HepG2 (cell line): ENCODE measurements at regions not wholly inside any gene's neighbourhood (a gene's known extent, or its start where the extent isn't known, plus 50 kb on each side); places are given as distances from the start of the nearest gene placed in this dataset.

Experiments
- ATAC-seq: fragments of 200-7000 bp; cut with Tn5 transposase; 3 replicates; pipeline ENCODE4 v1.9.1; 2020; ENCODE audit warnings: mild to moderate bottlenecking, moderate library complexity
- BruUV-seq: library from RNA; stranded (reverse); fragments of 400-500 nt; replicated peaks from 2 replicates; lab custom pipeline; 2021; lab: Mats Ljungman, UMichigan
- CTCF ChIA-PET: fragments of 300-600 bp; formaldehyde crosslinking; extraction: SDS; loops from one replicate; lab custom pipeline; 2021; ENCODE audit warnings: low total read pairs, inconsistent platforms, low intra/inter-chr PET ratio; lab: Yijun Ruan, JAX
- POLR2A ChIA-PET: fragments of 350-600 bp; sonication (Branson Sonifier 250); formaldehyde crosslinking; loops from one replicate; lab custom pipeline; 2020; ENCODE audit warnings: antibody characterized with exemption, inconsistent platforms; lab: Yijun Ruan, JAX
- DNase-seq: peaks from one replicate; pipeline ENCODE4 v3.0.0-alpha.2; 2015; ENCODE audit warnings: low spot score
- FAIRE-seq: peaks from 3 replicates; lab custom pipeline; 2011; peaks lifted over from hg19 to GRCh38; lab: Jason Lieb, UNC
- H2AFZ ChIP-seq: one replicate; pipeline ENCODE4 v1.6.1; 2011; ENCODE audit warnings: low read length, inconsistent platforms
- H3K27ac ChIP-seq: fragments of 300-600 bp; 3 replicates; pipeline ENCODE4 v1.8.0; 2011; ENCODE audit warnings: mixed run types, mild to moderate bottlenecking, mixed read lengths, low read length, inconsistent platforms; ENCODE audit not compliant: insufficient read depth; ENCODE audit errors: extremely low read length
- H3K27me3 ChIP-seq, 2 experiments: fragments of 200-600 bp in 1 of 2; 2 replicates in 1 of 2; 3 replicates in 1 of 2; pipeline versions ENCODE4 v1.6.0 to v1.8.0; 2011; ENCODE audit warnings: low read length in 2 of 2, mild to moderate bottlenecking in 2 of 2, moderate library complexity in 2 of 2, inconsistent platforms in 1 of 2; ENCODE audit not compliant: insufficient read depth in 2 of 2, control insufficient read depth in 1 of 2
- H3K36me3 ChIP-seq, 2 experiments: fragments of 200-600 bp in 1 of 2; replicated peaks in 1 of 2; 2 replicates in 1 of 2; 3 replicates in 1 of 2; pipeline versions ENCODE4 v1.5.1 to v1.8.0; 2011; ENCODE audit warnings: low read length in 2 of 2, inconsistent platforms in 1 of 2; ENCODE audit not compliant: insufficient read depth in 2 of 2, control insufficient read depth in 1 of 2
- H3K4me1 ChIP-seq: 2 replicates; pipeline ENCODE4 v1.5.1; 2012; ENCODE audit warnings: low read length, inconsistent platforms; ENCODE audit not compliant: insufficient read depth
- H3K4me2 ChIP-seq: 2 replicates; pipeline ENCODE4 v1.6.0; 2011; ENCODE audit warnings: low read depth, low read length, inconsistent platforms
- H3K4me3 ChIP-seq, 3 experiments: fragments of 200-600 bp in 1 of 3; sonication (generic), shearing (Covaris generic) in 1 of 3; replicated peaks in 1 of 3; 2 replicates each; pipeline ENCODE4 v1.5.1; 2011 to 2016; ENCODE audit warnings: low read length in 3 of 3, inconsistent platforms in 2 of 3, low read depth in 2 of 3, mild to moderate bottlenecking in 2 of 3, control low read depth in 1 of 3, mixed read lengths in 1 of 3; ENCODE audit not compliant: insufficient read depth in 1 of 3
- H3K79me2 ChIP-seq: one replicate; pipeline ENCODE4 v1.6.1; 2011; ENCODE audit warnings: low read length, inconsistent platforms; ENCODE audit not compliant: insufficient read depth
- H3K9ac ChIP-seq: 2 replicates; pipeline ENCODE4 v1.6.0; 2011; ENCODE audit warnings: mild to moderate bottlenecking, low read depth, low read length, inconsistent platforms; ENCODE audit not compliant: insufficient read depth
- H3K9me3 ChIP-seq: 2 replicates; pipeline ENCODE4 v1.5.1; 2012; ENCODE audit warnings: mild to moderate bottlenecking, low read length
- H4K20me1 ChIP-seq: 2 replicates; pipeline ENCODE4 v1.6.0; 2011; ENCODE audit warnings: inconsistent platforms, mild to moderate bottlenecking, low read length, moderate library complexity; ENCODE audit not compliant: insufficient read depth
- ADNP ChIP-seq: sonication (generic); formaldehyde crosslinking; IDR thresholded peaks from 2 replicates; pipeline ENCODE4 v1.4.0; 2020; ENCODE audit warnings: missing genetic modification reagents
- MAFF ChIP-seq: IDR thresholded peaks from 2 replicates; pipeline ENCODE4 v1.6.1; 2011; ENCODE audit warnings: low read depth, low read length, improper control_type of control experiment
- MAFK ChIP-seq, 2 experiments: IDR thresholded peaks in 1 of 2; conservative IDR thresholded peaks in 1 of 2; 2 replicates each; pipeline ENCODE4 v1.6.1; 2011; ENCODE audit warnings: improper control_type of control experiment in 2 of 2, low read length in 2 of 2
- POLR2AphosphoS2 ChIP-seq: IDR thresholded peaks from 2 replicates; pipeline ENCODE4 v1.6.1; 2011; ENCODE audit warnings: low read depth, low read length, improper control_type of control experiment
- U2AF1 ChIP-seq: fragments of 200-400 bp; formaldehyde crosslinking; optimal IDR thresholded peaks from 2 replicates; pipeline ENCODE3; 2017; ENCODE audit warnings: mild to moderate bottlenecking, low read depth, low read length
- ZBTB8A ChIP-seq: sonication (generic); formaldehyde crosslinking; IDR thresholded peaks from 2 replicates; pipeline ENCODE4 v1.4.0; 2020; ENCODE audit warnings: mild to moderate bottlenecking, low read depth, missing genetic modification reagents, borderline replicate concordance
- ZNF367 ChIP-seq: sonication (generic); formaldehyde crosslinking; IDR thresholded peaks from 2 replicates; pipeline ENCODE4 v1.4.0; 2020; ENCODE audit warnings: missing genetic modification reagents, borderline replicate concordance
- ZNF501 ChIP-seq: sonication (generic); formaldehyde crosslinking; IDR thresholded peaks from 2 replicates; pipeline ENCODE4 v1.5.1; 2020; ENCODE audit warnings: mild to moderate bottlenecking, moderate library complexity, missing genetic modification reagents
- ZNF543 ChIP-seq: sonication (generic); formaldehyde crosslinking; IDR thresholded peaks from 2 replicates; pipeline ENCODE4 v1.4.0; 2020; ENCODE audit warnings: mild to moderate bottlenecking, missing genetic modification reagents
- ZNF747 ChIP-seq: sonication (generic); formaldehyde crosslinking; IDR thresholded peaks from 2 replicates; pipeline ENCODE4 v1.8.1; 2023; ENCODE audit warnings: missing genetic modification reagents, mild to moderate bottlenecking, borderline replicate concordance
- ZNF790 ChIP-seq: sonication (generic); formaldehyde crosslinking; IDR thresholded peaks from 2 replicates; pipeline ENCODE4 v1.8.0; 2022; ENCODE audit warnings: missing genetic modification reagents, mild to moderate bottlenecking, borderline replicate concordance
- WGBS: methylation state at CpG from one replicate; pipeline ENCODE4 v1.1.6; 2017; ENCODE audit warnings: low lambda C conversion rate; 5-methylcytosine and 5-hydroxymethylcytosine counted together
- in situ Hi-C: cut with HindIII; loops from 2 replicates; pipeline ENCODE4 v1.10.0; 2017; ENCODE audit warnings: low pct_unique_long_range_greater_than_20kb; ENCODE audit not compliant: extremely low pct_ligation_motif_present
- intact Hi-C: fragments of 100-400 bp; cut with micrococcal nuclease; formaldehyde crosslinking; loops from one replicate; pipeline ENCODE4 v1.10.0; 2022; ENCODE audit not compliant: unreplicated experiment
- TF ChIP-seq, protein P1 (sequence below): IDR thresholded peaks from 2 replicates; pipeline ENCODE4 v1.6.1; 2012; ENCODE audit warnings: low read depth, low read length, improper control_type of control experiment
- TF ChIP-seq, protein P2 (sequence below): conservative IDR thresholded peaks from 2 replicates; pipeline ENCODE4 v1.6.1; 2018; ENCODE audit warnings: missing genetic modification reagents

DNA sequence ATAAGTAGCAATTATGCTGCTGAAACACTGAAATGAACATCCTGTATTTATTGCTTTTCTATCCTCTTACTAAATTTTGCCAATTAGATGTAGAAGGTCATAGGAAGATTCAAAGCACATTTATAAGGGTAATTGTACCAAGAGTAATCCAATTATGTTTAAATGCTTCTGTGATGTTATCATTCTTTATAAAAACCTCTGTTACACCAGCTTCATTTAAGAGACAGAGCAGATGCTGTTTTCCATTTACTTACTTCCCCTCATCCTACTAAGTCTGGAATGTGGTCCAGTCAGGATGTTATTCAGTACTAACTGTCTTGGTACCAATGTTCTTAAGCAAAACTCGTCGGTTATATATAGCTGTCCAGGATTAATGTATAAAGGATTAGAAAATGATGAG is 539.6 kb downstream of the PDHA2 start:
- ATAC-seq: no peak
- Histone ChIP-seq H3K4me1 (no peaks in the 10 kb centered on the region), H3K9me3 (no peaks in the 10 kb centered on the region), H3K9ac (no peak overlapping the region), H2AFZ (no peak overlapping the region), H4K20me1 (no peaks in the 10 kb centered on the region), H3K79me2 (no peaks in the 10 kb centered on the region), H3K4me3 (no peak overlapping the region), H3K27ac (no peak overlapping the region), H3K36me3 (no peaks in the 10 kb centered on the region), H3K4me2 (no peak overlapping the region), H3K27me3 (no peaks in the 10 kb centered on the region)
- DNase-seq: no peak
- in situ Hi-C loops: no loop called here
- FAIRE-seq: no peak
- no TSS peak for BruUV-seq
- CTCF ChIA-PET: no interaction called here
- TF ChIP-seq, protein P1, sequence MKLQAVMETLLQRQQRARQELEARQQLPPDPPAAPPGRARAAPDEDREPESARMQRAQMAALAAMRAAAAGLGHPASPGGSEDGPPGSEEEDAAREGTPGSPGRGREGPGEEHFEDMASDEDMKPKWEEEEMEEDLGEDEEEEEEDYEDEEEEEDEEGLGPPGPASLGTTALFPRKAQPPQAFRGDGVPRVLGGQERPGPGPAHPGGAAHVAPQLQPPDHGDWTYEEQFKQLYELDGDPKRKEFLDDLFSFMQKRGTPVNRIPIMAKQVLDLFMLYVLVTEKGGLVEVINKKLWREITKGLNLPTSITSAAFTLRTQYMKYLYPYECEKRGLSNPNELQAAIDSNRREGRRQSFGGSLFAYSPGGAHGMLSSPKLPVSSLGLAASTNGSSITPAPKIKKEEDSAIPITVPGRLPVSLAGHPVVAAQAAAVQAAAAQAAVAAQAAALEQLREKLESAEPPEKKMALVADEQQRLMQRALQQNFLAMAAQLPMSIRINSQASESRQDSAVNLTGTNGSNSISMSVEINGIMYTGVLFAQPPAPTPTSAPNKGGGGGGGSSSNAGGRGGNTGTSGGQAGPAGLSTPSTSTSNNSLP: no peak
- TF ChIP-seq POLR2AphosphoS2: no peak
- 0% methylated on average over 2 of the region's 2 CpGs for WGBS
- intact Hi-C loops: no loop called here
- POLR2A ChIA-PET: no interaction called here

DNA sequence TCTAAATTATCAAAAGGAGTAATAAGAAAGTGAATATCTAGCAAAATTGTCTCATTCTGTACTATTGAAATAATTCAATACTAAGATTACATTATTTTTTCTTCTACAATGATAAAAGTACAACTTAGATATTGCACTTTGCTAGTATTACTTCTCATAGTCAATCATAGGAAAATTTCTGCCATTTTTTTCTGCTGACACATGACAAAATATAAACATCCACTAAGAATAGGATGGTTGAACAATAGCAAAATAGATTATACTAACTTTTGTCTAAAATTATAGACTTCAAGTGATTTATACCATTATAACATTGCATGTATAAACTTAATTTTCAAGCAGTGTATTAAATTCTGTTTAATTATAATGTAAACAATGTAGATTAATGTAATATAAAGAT is 540.2 kb downstream of the PDHA2 start:
- Histone ChIP-seq H3K79me2 (no peaks in the 10 kb centered on the region), H3K27ac (no peak overlapping the region), H3K4me1 (no peaks in the 10 kb centered on the region), H3K9ac (no peak overlapping the region), H2AFZ (no peak overlapping the region), H3K36me3 (no peaks in the 10 kb centered on the region), H3K27me3 (no peaks in the 10 kb centered on the region), H3K9me3 (no peaks in the 10 kb centered on the region), H3K4me3 (no peak overlapping the region), H4K20me1 (no peaks in the 10 kb centered on the region), H3K4me2 (no peak overlapping the region)
- BruUV-seq: no TSS peak
- FAIRE-seq (no peak), DNase-seq (no peak), ATAC-seq (no peak)
- ChIA-PET CTCF (no interaction called here), POLR2A (no interaction called here)
- in situ Hi-C loops: no loop called here
- TF ChIP-seq ZNF501: no peak
- TF ChIP-seq ZNF790: no peak
- TF ChIP-seq ZBTB8A (CRISPR knock-in tag): no peak
- TF ChIP-seq, protein P2, sequence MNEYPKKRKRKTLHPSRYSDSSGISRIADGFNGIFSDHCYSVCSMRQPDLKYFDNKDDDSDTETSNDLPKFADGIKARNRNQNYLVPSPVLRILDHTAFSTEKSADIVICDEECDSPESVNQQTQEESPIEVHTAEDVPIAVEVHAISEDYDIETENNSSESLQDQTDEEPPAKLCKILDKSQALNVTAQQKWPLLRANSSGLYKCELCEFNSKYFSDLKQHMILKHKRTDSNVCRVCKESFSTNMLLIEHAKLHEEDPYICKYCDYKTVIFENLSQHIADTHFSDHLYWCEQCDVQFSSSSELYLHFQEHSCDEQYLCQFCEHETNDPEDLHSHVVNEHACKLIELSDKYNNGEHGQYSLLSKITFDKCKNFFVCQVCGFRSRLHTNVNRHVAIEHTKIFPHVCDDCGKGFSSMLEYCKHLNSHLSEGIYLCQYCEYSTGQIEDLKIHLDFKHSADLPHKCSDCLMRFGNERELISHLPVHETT (CRISPR knock-in tag): no peak
- TF ChIP-seq MAFK (conservative IDR thresholded peaks at IDR 0.05 in 1 of 2, IDR thresholded peaks at IDR 0.05 in 1 of 2; ENCODE audit: low read length in 2 of 2): peak; percentile 58 to 82
- TF ChIP-seq ADNP (CRISPR knock-in tag): no peak
- no peak for TF ChIP-seq U2AF1
- peak; percentile 75 for TF ChIP-seq MAFF
- no peak for TF ChIP-seq ZNF747 (CRISPR knock-in tag)
- TF ChIP-seq ZNF367 (CRISPR knock-in tag): no peak
- no peak for TF ChIP-seq ZNF543 (CRISPR knock-in tag)
- intact Hi-C loops: no loop called here
